NCI-H774 (cell line): ENCODE measurements at regions not wholly inside any gene's neighbourhood (a gene's known extent, or its start where the extent isn't known, plus 50 kb on each side); places are given as distances from the start of the nearest gene placed in this dataset.
"Not testable (repeated sequence)": the region's sequence is repeated elsewhere in the genome, so short reads cannot be mapped to it uniquely, and the experiment has no call there.

Source experiments
- DNase-seq: peaks from one replicate; lab custom pipeline; 2025; lab: John Stamatoyannopoulos, UW

GRCh38 chr1:206361978-206362543 lies 108.2 kb upstream of the IKBKE start:
- not testable (repeated sequence) for DNase-seq

DNA sequence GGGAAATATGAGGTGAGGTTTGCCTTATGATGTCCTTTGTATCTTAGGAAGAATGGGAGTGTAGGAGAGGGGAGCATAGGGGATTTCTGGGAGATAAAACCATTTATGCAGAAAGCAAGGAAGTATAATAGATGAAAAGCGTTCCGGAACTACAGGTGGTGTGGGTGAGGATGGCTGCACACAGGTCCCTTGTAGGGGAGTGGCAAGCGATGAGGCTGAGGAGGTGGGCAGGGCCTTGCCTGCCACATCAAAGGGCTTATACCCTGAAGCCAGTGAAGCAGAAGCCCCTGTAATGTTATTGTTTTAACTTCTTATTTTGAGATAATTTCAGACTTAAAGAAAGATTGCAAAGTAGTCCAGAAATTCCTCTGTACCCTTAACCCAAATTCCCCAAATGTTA lies 107.3 kb upstream of the IKBKE start:
- not testable (repeated sequence) for DNase-seq

GRCh38 chr1:206365271-206365670 lies 105.0 kb upstream of the IKBKE start:
- DNase-seq = not testable (repeated sequence)

- not testable (repeated sequence) for DNase-seq
Measured at GRCh38 chr1:206366131-206366530, 104.1 kb upstream of the IKBKE start.

DNA sequence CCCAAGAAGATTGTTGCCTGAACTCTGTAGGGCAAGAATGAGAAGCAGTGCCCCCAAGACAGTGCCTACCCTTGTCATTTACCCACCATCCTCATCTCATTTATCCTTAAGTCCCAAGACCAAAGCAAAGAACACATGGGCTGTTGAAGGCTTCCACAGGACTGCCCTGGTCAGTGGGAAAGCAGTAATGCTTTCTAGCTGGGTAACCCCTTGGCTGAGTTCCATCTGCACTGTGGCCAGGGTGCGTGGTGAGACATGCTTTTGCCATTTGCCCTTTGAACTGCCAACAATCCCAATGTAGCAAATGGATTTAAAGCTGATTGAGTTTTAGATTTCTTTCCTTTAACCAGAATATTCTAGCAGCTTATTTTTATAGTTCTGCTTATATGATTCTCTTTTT lies 103.5 kb upstream of the IKBKE start:
- not testable (repeated sequence) for DNase-seq

- not testable (repeated sequence) for DNase-seq
Measured at GRCh38 chr1:206367955-206368622, 102.2 kb upstream of the IKBKE start.

GRCh38 chr1:206374725-206375124 lies 95.6 kb upstream of the IKBKE start:
- DNase-seq = not testable (repeated sequence)

DNA sequence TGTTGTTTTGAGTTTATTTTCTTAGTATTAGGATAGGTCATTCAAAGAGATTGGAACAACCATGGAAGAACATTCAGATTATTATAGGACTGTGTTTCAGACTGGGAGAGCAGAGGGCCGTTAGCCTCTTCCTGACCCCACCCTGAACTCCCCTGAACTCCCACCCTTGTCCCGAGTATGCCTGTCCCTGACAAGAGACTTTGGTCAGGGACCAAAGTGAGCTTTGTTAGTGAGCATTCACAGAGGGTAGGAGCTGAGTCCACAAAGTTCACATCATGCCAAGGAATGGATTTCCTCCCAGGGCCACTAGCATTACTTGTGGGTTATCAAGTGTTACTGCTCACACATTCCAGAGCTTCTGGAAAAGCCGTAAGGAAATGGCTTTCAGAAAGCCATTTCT lies 94.7 kb upstream of the IKBKE start:
- not testable (repeated sequence) for DNase-seq

DNA sequence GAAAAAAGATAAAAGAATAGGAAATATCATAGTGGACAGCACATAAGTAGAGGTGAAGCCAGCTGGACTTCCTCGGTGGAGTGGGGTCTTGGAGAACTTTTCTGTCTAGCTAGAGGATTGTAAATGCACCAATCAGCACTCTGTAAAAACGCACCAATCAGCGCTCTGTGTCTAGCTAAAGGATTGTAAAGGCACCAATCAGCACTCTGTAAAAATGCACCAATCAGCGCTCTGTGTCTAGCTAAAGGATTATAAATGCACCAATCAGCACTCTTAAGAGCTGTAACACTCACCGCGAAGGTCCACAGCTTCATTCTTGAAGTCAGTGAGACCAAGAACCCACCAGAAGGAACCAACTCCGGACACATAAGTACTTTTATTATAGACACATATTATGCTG lies 91.8 kb upstream of the IKBKE start:
- DNase-seq = not testable (repeated sequence)

- not testable (repeated sequence) for DNase-seq
Measured at GRCh38 chr1:206379245-206379644, 91.0 kb upstream of the IKBKE start.

DNA sequence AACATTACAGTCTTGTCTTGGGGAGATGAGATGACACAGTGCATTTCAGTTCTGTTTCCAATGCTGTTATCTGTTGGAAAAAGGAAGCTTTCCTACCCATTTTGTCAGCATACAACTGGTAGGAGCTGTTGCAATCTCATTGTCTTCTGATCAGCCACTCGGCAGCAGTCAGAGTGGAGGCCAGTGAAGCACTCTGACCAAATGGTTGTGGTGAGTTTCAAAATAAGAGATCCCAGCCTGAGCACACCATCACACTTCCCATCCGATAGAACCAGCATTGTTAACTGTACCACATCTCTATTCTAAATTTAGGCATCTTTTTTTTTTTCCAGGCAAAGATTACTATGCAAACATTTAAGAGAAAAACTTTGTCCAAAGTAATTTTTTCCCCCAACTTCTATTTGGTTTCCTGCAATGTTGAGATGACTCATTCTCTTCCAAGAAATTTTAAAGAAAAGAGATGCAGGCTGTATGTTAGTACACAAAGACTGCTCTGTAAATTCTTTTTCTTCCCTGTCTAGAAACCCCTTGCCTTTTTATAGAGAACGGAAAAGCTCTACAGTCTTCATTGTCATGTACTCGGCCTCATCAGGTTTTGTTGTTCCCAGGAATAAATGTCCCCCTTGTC lies 90.0 kb upstream of the IKBKE start:
- not testable (repeated sequence) for DNase-seq

DNA sequence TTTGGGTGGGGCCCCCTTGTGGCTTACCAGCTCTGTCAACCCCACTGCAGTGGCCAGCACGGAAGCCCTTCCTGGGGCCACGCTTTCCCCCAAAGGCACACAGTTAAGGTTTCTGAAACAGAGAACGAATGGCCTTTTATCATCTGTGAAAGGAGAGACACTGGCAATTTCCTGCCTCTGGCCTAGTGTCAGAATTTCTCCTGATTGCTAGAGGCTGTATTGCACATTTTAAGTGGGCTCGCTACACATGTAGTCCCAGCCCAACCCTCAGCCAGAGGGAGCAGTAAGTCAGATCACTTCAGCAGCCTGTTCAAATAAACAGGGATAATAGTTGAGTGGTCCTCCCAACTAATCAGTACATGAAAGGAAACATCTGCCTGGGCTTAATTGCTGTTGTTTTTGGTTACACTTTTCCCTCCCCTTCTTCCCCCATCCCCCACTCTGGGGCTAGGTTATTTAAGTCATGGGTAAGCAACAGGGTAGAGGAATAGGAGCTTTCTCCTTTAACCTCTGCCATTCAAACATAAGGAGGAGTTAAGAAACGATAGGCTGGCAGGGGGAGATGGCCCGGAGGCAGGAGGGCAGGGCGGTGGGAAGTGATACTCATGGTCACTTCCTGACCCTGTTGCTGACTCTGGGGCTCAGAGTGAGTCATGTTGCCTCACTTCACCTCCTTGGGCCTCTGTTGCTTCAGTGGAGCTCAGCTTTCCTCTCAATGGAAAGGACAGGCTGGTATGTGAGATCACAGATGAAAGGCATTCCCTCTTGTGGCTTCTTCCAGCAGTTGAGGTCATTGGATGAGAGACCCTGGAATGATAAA lies 89.3 kb upstream of the IKBKE start:
- DNase-seq = peak; percentile 12

DNA sequence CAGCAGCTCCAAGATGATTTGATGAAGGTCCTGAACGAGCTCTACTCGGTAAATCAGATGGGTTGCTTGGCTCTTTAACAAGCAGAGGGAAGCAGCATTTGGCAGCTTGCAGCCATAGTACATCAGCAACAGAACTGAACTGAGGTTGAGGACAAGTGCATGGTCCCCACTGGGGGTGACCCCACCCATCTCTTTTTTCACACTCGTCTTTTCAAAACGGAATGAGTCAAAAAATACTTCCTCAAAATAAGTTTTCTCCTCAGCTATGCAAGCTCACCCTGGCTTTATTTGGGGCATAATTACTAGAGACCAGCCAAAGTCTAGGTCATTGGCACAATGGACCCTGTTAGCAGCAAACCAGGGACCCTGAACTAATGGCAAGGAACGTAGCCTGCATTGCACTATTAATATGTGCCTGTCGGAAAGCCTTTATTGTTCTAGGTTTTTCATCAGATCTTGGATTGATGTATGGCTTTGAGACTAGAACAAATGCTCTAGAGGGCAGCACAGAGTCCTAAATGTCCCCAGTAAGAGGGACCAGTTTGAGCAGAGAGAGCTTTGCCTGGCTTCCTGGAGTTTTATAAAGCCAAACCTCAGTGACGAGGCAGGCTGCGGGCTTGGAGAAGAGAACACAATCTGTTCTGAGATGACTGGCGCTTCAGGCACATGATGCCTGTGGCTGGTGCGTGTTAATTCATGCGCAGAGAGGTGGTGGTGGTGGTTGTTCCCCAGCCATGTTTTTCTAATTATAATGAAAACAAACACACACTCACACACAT lies 86.1 kb upstream of the IKBKE start:
- DNase-seq = not testable (repeated sequence)

- not testable (repeated sequence) for DNase-seq
Measured at GRCh38 chr1:206384891-206385290, 85.4 kb upstream of the IKBKE start.

GRCh38 chr1:206387631-206388030 lies 82.6 kb upstream of the IKBKE start:
- not testable (repeated sequence) for DNase-seq

GRCh38 chr1:206391903-206392302 lies 78.4 kb upstream of the IKBKE start:
- DNase-seq = not testable (repeated sequence)

GRCh38 chr1:206397501-206397900 lies 72.8 kb upstream of the IKBKE start:
- not testable (repeated sequence) for DNase-seq

- not testable (repeated sequence) for DNase-seq
Measured at GRCh38 chr1:206398261-206398660, 72.0 kb upstream of the IKBKE start.

- not testable (repeated sequence) for DNase-seq
Measured at GRCh38 chr1:206403612-206404307, 66.5 kb upstream of the IKBKE start.

DNA sequence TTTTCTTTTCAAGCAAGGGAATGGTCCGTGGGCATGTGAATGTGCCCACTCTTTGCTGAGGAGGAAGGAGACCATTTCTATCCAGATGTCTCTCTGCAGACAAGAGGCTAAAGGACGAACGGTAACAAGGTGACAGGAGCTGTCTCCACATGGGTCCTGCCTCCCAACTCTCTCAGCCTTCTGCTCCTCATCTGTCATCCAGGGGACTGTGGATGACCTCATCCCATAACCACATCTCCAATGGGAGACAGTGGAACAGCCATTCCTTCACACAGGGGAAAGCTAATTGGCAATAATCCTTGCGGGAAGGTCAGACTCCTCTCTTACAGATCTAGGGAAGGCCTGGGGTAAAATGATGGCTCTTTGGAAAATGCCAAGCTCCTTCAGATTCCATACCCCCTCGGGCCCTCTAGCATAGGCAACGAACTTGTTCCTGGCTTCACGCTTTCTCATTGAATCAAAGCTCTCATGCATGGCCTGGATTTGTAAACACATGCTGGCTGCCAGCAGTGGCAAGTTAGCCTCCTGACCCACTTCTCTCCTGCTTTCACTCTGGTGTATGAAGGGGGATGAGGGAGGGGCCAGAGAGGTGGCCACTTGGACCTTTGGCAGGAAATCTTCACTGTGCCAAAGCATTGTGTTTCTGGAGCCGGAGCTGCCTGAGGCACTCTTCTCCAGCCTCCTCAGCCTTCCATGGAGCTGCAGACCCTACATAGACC lies 65.8 kb upstream of the IKBKE start:
- not testable (repeated sequence) for DNase-seq
